ENCODE measurements at regions not wholly inside any gene's neighbourhood (a gene's known extent, or its start where the extent isn't known, plus 50 kb on each side); places are given as distances from the start of the nearest gene placed in this dataset.

DNA sequence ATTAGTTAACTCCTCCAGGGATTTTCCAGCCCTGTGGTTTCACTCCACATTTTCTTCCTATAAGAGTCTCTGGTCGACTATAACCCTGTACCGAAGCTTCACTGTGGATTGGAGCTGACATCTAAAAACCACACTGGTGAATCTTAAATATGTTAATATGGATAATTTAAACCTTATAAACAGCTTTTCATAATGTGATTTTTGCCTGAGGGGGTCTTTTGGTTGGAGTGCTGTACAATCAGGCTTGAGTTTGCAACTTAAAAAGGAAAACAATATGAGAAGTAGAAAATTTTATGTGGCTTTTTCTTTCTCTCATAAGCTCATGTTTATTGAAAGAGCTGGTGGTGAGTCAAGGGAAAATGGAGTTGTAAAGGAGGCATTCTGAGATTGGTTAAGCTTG lies 313.7 kb downstream of the VPS13C start:
- no peak for DNase-seq (ENCODE audit: low read depth)

DNA sequence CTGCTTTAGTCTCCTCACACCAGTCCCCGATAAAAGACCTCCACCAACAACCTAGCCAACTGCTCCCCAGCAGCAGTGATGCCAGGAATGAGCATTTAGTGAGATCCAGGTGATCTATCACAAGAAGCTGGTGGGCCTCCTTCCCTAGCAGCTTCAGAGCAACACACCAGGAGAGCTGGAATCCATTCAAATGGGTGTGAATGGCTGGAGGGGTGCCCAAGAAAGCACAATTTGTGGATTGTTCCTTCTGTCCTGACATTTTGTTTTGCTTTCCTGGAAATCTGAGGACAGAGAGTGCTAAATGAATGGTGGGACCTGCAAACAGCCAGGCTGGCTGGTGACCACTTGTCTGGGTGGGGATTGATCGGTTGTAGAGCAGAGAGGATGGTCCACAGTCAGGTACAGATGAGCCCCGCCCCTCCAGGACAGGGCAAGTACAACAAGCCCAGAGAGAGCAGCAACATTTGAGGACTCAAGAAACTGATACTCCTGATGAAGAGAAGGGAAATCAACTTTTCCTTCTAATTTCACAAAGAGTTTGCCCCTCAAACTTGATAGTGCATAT lies 316.8 kb downstream of the VPS13C start:
- DNase-seq (ENCODE audit: low read depth), result no peak
- H3K4me3 ChIP-seq (ENCODE audit: low read depth, low read length), result no peak overlapping the region

More for the DNA sequence above, 313.7 kb downstream of the VPS13C start:
- H3K4me3 ChIP-seq (ENCODE audit: low read depth, low read length), result no peak overlapping the region

DNA sequence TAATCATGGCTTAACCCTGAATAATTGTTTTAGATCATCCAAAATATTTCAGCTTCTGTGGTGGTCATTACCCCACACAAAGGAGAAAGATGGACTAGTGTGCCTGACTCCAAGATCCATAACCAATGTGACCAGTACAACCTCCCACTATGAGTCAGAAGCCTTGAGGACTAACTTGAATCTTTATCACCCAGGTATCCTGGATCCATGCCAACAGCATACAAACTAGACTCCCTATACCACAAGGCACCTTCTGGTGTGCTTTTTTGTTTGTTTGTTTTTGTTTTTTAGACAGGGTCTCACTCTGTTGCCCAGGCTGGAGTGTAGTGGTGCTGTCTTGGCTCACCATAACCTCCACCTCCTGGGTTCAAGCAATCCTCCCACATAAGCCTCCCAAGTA lies 317.7 kb downstream of the VPS13C start:
- no peak overlapping the region for H3K4me3 ChIP-seq (ENCODE audit: low read depth, low read length)
- DNase-seq (ENCODE audit: low read depth), result no peak

DNA sequence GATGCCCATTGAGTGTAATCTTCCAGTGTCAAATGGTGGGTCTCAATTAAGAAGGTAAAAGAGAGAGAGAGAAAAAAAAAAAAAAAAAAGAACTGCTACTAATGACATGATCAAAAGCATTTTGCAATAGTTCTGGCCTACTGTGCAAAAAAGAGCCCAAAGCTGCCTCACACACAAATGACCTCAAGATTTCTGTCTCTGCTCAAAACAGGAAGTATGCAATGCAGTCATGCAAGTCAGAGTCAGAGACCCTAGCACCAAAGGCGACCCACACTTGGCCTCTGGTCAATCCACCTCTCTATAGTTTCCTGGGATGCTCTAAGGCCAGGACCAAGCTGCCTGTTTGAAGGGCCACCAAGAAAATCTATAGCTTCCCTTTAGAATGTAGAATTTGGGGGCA lies 323.5 kb downstream of the VPS13C start:
- no peak overlapping the region for H3K4me3 ChIP-seq (ENCODE audit: low read depth, low read length)

DNA sequence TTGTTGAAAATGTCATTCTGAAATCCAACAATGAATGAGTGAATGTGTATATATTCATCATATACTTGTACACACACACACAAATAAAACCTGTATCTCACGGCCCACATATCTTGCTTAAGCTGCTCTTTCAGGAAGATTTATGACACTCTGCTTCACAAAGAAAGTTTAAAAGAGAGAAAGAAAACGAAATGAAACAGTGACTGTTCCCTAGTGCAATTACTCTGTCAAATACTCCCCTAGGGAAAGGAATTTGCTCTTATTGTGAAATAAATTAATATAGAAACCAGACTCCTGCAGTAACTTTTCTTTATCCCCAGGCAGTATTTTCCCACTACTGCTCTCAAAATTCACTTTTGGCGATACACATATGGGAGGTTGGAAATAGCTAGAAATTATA lies 329.1 kb downstream of the VPS13C start:
- no peak for DNase-seq (ENCODE audit: low read depth)
- no peak overlapping the region for H3K4me3 ChIP-seq (ENCODE audit: low read depth, low read length)

More for the DNA sequence above, 323.5 kb downstream of the VPS13C start:
- DNase-seq (ENCODE audit: low read depth), result no peak

DNA sequence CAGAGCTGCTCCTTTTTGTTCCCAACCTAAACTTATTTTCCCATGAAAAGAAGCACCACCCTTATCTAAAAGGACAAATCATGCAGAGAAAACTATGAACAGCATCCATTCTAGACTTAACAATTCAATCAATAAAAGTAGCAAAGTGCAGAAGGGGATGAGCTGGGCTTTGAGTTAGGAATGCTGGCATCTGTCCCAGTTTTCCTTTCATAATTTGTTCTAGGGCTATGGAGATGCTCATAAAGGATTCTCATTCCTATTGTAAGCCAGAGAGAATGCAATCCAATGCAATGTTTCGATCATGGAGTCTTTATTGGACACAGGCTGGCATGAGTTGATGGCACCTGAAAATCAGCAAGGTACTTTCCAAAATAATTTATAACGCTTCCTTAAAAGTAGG lies 330.6 kb downstream of the VPS13C start:
- DNase-seq (ENCODE audit: low read depth), result no peak
- H3K4me3 ChIP-seq (ENCODE audit: low read depth, low read length), result no peak overlapping the region

DNA sequence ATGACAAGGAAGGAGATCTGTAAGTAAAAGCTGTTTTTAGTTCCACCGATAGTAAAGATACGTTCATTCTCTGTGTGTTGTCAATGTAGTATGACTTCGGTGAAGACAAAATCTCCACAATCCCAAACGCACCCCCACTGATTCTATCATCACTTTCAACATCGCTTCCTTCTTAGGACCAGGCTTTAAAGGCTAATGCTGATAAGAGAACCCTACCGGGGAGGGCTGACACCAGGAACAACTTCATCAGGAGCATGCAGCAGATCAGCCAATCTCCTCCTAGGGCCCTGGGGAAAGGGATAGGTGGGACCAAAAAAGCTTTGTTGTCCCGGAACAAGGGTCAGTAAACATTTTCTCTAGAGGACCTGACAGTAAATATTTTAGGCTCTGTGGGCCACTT lies 334.1 kb downstream of the VPS13C start:
- H3K4me3 ChIP-seq (ENCODE audit: low read depth, low read length), result no peak overlapping the region
- DNase-seq (ENCODE audit: low read depth), result no peak

DNA sequence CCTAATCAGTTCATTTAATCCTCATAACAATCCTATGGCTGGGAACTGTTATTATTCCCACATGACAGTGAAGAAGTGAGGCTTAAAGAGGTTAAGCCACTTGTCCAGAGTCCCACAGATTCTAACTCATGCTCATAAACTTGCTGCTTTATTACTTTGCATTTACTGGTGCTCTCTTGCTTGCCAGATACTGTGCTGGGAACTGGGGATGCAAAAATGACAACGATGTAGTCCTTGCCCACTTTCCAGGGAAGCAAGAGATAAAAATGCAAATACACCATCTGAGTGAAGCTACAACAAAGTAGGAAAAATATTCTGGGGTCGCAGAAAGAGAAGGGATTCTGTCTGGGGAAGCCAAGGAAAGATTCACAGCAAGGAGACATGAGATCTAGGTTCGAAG lies 335.0 kb downstream of the VPS13C start:
- DNase-seq (ENCODE audit: low read depth), result no peak

DNA sequence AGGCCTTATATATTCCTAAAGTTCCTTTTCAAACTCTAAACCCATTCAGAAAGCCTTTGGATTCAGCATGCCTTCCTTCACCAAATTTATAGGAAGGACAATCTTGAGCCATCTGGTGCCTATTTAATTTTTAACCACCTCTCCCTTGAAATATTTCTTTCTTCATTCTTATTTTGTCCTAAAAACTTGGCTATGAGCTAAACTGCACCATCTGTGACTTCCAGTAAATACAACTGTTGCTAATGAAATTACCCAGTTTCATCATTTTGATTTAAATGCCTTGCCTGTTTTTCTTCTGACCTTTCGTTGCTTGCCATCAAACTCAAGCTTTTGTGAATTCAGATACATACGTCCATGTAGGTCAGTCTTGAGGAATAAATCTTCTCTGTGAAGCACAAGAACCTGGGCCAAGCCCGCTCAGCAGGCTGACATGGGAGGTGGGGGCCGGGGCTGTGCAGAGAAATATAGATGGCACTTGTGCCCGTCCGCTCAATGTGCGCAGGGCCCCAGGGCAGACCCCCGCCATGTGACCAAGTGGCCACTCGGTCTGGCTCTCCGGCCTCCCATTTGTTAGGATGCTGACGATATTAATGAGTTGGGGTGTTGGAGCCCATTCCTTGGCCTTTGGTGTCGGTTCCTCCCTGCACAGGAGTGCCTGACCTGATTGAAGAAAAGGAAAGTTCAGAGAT lies 335.9 kb downstream of the VPS13C start:
- H3K4me3 ChIP-seq (ENCODE audit: low read depth, low read length), result no peak overlapping the region
- no peak for DNase-seq (ENCODE audit: low read depth)

More for the DNA sequence above, 335.0 kb downstream of the VPS13C start:
- no peak overlapping the region for H3K4me3 ChIP-seq (ENCODE audit: low read depth, low read length)

DNA sequence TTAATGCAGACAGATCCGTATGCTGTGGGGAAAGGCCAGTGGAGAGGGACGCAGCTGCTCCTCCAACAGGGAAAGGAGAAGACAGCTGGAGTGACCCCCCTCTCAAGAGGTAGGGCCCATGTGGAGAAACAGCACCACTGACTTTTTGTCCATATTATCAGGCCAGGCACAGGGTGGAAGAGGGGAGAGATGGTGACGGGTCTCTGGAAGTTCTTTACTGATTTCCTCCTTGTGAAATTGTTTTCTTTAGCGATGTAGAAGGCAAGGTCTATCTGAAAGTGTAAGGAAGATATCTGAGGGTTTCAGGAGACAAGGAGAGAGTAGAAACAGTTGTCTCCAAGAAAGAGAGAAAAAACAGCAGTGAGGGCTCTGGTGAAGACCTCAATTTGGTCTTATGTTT lies 338.8 kb downstream of the VPS13C start:
- H3K4me3 ChIP-seq (ENCODE audit: low read depth, low read length), result no peak overlapping the region
- no peak for DNase-seq (ENCODE audit: low read depth)

DNA sequence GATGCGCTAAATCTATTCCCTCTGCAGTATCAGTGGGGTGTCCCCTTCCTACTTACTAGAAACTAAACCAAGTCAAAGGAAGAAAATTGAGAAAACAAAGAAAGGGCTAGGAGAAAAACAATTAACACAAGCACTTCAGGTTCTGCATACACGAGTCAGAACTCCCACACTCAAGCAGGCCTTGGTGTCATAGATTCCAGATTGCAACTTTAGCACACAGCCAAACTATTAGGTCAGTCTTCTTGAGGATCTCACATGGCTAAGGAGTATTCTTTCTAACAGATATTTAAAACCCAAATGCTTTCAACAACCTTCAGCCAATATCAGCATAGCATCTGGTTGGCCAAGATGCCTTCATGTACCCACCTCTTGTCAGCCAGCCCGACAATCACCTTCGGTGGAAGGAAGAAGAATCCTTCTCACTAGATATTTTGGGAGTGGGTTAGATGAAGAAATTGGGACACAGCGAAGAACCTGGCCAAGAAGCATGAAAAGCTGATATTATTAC lies 340.0 kb downstream of the VPS13C start:
- no peak overlapping the region for H3K4me3 ChIP-seq (ENCODE audit: low read depth, low read length)
- no peak for DNase-seq (ENCODE audit: low read depth)

DNA sequence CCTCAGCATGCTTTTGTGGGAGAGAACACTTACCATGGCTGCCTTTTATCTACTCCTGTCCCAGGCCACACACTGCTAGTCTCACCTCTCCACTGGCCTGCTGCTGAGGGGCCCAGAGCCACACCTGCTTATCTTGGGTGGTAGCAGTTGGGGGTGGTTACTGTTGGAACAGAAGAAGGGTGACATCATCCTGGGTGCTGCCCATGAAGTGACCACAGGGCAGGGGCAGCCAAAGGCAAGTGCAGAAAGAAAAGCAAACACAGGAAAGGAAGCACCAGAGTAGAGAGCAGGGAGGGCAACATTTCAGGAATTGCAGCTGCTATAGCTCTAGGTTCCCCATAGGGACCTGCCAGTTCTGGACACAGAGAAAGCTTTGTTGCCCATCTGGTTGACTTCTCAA lies 345.2 kb downstream of the VPS13C start:
- no peak overlapping the region for H3K4me3 ChIP-seq (ENCODE audit: low read depth, low read length)
- DNase-seq (ENCODE audit: low read depth), result no peak

DNA sequence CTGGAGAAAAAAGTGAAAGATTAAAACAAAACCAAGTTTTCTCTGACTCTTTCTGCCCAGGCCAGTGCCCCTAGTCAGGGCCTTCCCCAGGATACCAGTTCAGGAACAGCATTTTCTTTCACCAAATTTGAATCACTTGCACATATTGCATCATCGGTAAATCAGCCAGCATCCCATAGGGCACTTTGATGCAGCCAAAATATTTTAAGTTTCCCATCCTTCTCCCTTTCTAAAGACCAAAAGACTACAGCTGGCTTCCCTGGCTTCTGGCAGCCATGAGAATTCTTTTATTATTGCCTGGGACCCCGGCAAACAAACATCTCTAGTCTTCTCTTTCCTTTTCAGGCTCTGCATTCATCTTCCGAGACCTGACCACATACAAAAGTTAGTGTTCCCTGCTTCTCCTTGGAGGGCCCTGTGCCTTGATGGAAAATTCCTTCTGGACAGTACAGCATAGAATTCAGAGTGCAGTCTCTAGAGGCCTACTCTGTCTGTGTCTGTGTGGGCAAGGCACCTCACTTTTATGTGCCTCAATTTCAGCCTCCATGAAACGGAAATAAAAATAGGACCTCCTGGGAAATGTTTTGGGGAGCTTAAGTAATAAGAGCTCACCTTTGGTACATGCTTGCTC lies 348.0 kb downstream of the VPS13C start:
- H3K4me3 ChIP-seq (ENCODE audit: low read depth, low read length), result no peak overlapping the region
- DNase-seq (ENCODE audit: low read depth), result no peak

DNA sequence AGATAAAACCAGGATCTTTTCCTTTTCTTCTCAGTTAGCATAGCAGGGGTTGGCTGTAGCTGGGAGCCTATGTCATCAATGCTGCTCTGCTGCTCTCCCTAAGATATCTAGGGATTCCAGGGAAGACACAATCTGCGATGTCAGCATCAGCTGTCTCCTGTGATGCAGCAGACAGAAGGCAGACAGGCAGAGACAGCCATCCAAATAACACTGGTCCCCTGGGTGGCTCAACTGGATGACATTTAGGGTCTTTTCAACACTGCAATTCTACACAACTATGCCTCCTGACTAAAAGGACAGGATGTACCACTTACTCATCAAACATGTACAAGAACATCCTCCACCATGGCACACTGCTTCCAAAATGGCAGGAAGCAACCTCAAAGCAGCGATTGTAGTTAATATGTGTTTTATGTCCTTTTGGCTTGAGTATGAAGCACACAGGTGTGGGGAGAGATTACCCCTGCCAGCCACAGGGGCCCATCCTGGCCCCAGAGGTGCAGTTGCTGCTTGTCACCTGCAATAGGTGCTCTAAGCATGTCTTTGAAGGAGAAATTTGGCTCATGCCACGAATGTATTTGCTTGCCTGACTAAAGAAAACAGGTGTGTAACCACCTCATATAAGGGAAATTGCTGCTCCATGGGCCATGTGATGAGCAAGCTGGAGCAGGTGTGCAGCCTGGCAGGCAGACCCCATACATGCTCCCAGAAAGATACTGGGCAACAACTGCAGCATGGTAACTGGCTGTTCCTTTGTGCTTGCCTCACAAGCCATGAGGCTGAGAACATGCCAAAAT lies 357.8 kb downstream of the VPS13C start:
- H3K4me3 ChIP-seq (ENCODE audit: low read depth, low read length), result no peak overlapping the region
- no peak for DNase-seq (ENCODE audit: low read depth)

DNA sequence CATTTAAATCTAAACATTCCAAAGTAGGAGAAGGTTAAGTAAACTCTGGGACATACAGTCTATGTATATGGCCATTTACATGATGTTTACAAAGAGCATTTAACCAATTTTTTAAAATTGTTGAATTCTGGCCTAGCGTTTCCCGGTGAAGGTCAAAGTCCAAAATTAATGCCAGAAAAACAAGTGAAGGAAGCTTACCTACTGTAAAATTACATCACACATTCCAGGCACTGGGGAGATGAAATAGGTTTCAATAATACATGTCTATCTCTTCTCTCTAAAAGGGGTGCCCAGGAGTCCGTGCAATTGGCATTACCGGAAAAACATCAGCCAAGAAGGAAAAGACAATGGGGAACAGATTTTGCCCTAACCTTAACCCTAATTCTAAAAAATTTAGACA lies 358.8 kb downstream of the VPS13C start:
- no peak overlapping the region for H3K4me3 ChIP-seq (ENCODE audit: low read depth, low read length)
- no peak for DNase-seq (ENCODE audit: low read depth)

DNA sequence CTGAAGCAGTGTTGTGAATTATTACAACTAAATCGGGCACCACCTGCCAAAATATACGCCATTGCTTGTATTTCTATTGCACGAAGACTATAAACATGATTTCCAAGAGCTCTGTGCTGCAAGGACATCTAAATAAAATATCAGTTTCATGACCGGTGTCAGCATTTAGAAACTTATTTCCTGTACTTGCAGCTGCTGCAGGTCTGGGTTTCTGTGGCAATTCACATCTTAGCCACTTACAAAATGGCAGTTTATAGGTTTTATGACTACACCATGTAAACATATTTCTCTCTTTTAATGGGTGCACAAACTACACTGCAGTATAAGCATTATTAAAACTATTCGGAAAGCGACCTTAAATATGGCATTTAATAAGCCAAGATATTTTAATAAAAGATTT lies 359.4 kb downstream of the VPS13C start:
- no peak for DNase-seq (ENCODE audit: low read depth)
- H3K4me3 ChIP-seq (ENCODE audit: low read depth, low read length), result no peak overlapping the region

DNA sequence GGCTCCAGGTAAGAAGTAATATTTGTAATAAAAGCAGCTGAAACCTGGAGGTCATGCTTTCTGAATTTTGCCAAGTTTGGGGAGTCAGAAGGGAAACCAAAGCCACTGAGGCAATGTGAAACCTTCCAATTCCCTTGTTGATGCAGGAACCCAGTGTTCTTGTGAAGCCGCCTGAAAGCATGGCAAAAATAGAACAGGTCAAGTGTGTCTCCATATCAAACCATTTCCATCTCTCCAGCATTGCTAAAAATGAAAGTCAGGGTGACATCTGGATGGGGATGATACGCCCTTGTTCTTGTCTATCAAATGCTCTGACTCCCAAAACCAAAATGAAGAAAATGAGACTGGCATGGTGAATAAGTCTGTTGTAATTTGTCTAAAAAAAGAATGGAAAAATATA lies 362.5 kb downstream of the VPS13C start:
- no peak overlapping the region for H3K4me3 ChIP-seq (ENCODE audit: low read depth, low read length)
- no peak for DNase-seq (ENCODE audit: low read depth)

DNA sequence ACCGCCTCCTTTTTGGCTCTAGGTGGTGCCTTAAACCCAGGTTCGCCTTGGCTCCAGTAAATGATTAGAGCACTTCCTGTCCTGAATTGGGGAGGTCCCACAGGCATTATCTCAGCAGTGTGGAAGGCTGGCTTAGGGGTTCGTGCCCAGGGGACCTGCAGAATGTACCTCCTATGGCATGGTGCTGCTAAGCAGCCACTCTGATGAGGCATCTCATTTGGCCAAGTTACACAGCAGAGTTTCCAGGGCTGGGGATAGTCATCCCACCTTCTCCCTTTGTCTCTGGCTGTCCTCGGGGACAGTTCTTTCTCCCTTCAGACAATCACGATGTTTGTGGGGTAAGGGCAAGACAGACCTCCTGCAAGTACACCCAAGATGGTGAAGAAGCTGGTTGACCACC lies 371.2 kb downstream of the VPS13C start:
- no peak overlapping the region for H3K4me3 ChIP-seq (ENCODE audit: low read depth, low read length)
- no peak for DNase-seq (ENCODE audit: low read depth)

DNA sequence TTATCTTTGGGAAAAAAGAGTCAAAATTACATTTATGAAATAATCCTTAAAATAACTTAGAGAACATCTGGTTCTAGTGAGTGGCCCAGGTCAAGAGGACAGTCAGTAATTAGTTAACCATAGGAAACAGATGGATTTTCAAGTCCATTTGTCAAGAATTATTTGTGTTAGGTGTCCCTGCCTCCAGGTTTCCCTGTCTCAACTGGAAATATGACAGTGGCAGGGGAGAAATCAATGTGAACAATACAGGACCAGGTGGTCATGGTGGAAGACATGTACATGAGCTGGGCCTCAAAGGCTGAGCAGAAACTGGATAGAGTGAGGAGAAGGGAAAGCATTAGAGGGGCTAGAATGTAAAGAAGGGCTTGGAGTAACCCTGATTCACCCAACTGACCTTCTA lies 372.6 kb downstream of the VPS13C start:
- no peak overlapping the region for H3K4me3 ChIP-seq (ENCODE audit: low read depth, low read length)
- no peak for DNase-seq (ENCODE audit: low read depth)

DNA sequence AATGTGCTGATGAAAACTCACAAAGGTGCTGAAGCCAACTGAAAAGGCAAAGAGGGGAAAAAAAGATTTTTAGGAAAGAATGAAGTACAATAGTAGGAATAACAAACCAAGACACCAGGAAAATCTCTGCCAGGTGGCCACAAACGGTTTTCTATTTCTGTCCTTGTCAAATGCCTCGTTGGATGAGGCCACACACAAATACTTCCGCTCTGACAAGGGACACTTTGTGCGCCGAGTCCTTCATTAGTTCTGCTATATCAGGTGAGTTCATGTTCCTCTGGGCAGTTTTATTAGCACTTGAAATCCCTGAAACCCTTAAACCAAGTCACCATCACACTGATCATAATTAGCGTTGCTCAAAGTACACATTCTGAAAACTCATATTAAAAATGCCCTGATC lies 373.1 kb downstream of the VPS13C start:
- no peak for DNase-seq (ENCODE audit: low read depth)
- H3K4me3 ChIP-seq (ENCODE audit: low read depth, low read length), result no peak overlapping the region

Measured in skeletal muscle cell (primary cell).